ENCODE measurements at regions not wholly inside any gene's neighbourhood (a gene's known extent, or its start where the extent isn't known, plus 50 kb on each side); places are given as distances from the start of the nearest gene placed in this dataset.
"Not testable (repeated sequence)": the region's sequence is repeated elsewhere in the genome, so short reads cannot be mapped to it uniquely, and the experiment has no call there.

DNA sequence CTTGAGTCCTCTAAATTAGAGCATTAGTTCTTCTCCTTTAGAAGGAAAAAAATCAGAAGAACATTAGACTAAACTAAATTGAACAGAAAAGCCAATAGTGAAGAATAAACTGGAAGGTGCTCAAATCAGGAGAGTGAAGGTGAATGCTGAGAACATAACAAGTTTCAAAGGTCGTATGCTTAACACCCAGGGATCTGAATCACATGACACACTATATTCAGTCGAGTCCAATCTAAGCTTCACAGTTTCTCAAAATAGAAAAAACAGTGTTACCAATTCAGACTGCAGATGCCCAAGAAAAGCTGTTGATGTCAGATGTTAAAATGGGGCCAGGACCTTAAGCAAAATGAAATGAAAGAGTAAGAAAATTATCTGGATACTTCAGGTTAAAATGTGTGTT lies 614.5 kb downstream of the EFNA5 start:
- DNase-seq = no peak

DNA sequence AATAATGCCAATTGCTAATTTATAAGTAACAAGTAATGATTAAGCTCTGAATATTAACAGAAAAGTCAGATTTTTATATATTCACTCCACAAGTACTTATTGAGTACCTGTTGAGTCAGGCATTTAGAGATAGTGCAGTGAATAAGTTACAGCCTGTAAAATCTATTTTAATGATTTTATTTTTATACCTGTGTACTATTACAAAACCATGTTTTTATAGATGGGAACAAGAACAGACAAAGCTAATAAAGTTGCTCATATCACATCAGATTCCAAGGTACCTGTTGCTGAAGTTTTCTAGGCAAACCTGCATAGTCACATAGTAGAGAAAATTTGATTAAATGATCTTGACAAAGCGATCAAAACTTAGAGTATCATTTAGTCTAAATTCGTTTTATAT lies 623.7 kb downstream of the EFNA5 start:
- no peak for DNase-seq

DNA sequence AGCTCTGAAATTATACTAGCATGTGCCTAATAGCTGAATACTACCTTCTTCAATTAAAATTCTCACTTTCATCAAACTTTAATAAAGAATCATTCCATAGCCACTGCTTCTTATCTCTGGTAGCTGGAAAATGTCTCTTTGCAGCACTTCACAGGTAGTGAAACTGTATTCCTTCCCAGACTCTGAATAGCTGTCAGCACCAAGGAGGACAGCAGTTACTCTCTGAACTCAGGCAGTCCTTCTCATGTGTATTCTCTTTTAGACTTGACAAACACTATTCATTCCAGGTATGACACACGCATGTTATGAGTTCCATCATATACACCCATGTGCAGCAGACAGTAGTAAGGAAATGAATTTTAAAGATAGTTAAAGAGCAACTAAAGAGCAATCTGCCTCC lies 627.1 kb downstream of the EFNA5 start:
- DNase-seq = no peak

DNA sequence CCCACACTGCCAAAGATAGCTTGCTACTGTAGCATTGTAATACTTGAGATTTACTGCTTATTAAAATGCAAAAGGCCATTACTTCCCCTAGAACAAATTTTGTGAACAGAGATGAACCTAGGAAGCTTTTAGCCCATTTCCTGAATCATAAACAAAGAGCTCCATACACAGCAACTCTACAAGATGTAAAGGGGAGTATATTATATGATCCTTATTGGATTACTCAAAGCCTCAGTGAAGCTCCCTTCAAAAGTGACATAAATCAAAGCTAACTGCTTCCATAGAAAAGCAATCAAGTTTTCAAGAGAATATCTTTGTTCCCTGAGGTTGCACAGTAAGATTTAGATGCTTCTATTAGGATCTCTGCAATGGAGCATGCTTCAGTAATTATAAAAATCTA lies 629.8 kb downstream of the EFNA5 start:
- no peak for DNase-seq

DNA sequence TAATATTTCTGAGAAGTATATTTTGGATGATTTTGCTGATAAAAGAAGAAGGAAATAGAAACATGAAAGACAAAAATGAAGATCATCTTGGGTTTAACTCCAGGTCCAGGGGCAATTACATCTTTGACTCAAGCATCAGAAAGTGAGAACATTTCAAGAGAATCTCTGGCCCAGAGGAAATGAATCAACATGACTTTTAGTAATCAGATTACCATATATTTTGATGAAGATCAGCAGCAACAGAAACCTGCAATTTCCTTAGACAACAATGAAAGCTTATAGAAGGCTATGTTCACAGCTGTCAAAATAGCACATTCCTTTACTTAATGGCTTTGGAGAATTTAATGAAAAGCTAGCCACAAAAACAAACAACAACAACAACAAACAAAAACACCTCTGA lies 638.1 kb downstream of the EFNA5 start:
- DNase-seq = no peak

DNA sequence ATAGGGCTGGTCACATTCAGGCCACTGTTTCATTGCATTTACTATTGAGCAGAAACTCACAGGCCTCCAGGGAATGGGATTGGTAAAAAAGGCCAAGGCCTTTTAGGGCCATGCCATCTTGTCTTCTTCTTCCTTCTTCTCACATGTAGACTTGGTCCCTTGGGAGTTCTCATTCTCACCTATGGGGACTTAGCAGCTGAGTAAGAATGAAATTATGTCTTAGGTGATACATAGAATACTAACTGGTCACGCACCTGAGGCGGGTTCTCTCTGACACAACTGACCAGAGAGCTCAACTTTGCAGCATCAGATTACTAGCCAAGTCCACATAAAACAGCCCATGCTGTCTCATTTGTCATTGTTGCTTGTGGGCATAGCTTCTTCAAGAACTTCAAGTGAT lies 641.8 kb downstream of the EFNA5 start:
- DNase-seq = no peak

DNA sequence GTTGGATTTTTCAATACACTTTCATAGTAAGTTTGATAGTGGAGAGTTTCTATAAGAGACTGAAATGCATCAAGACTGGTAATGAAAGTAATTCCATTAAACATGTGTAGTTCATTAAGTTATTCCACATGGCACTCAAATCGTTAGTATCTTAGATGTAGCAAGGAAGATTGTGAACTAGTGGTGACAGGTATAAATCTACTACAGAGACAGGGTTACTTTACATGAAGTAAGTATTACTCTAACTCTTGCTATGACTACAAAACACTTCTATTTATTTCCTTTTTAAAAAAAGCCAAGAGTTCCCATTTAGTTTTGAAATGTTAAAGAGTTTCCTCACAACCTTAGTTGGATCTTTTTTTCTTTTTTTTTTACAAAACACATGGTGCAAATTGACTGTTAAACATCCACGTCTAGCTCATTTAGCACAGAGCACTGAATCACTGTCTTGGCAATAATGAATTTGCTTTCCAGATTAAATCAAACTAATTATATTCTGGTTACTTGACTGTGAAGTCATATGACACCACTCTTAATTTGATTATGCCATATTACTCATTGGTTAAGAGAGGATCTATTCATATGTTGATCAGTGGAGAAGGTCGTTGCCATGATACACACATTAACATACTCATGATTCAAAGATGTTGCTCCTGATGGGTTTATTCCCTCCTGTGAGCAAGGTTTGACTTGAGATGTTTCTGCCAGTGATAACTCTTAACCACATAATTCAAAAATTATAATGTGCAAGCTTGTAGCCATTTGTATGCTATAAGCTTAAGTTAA lies 644.8 kb downstream of the EFNA5 start:
- DNase-seq = no peak

DNA sequence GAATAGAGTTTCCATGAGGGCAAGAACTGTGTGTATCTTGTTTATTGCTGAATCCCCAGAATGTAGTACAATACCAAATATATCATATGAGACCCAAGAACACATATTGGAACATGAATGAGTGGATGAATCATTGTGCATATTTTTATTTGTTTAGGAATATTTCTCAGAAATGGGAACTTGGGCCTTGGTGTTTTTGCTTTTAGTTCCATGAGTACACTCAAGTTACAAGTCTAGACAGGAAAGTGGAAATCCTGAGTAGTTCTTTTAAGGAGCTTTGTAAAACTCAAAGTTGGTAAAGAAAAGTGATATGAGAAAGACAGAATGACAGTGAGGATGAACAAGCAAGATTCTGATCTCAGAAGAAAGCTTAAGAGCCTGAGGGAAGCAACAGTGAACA lies 647.0 kb downstream of the EFNA5 start:
- DNase-seq = no peak

DNA sequence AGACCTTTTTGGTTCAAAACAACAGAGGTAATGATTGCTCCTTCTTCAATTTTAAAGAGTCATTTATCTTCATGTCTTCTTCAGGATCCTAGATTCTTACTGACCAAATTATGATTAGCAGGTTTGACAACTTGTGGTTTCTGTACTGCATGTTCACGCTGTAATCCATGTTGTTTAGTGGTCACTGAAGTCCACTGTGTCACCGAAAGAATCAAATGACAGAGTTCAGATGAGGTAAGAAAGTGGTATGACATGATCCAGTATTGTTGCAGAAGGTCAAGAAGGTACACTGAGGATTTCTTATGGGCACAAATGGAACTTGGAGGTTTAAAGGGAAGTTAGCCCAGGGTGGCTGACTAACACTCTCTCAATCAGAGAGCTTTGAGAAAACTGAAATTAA lies 649.2 kb downstream of the EFNA5 start:
- DNase-seq = no peak

DNA sequence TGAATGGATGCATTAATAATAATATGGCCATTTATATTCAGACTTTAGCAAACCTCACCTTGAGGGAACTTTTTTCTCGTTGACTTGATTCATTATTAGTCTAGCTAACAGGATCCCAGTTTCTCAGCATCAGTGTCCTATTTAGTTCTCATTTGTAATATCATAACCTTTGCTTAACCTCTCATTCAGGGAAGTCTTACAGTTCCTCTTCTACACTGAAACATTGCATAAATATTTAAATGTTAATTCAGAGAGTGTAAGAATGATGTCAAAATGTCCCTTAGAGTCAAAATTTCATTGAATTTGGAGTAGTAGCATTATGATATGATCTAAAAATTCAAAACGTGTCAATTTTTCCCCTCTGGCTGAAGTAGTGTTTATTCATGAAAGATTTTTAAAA lies 650.1 kb downstream of the EFNA5 start:
- DNase-seq = no peak

DNA sequence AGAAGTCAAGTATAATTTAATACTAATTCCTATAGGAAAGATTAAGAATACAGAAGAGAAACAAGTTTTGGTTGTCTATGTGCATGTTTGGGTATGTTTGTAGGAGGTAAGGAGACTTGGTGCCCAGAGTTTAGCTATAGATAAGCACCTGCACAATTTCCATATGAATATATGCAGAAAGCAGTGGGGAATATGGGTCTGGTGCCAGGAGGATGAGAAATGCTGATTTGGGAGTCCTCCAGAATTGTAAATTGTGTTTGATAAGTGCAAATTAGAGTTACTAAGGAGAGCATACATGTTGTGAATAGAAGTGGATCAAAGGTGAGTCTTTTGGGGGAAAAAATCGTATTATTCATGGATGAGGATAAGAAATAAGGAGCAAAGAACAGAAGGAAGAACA lies 653.1 kb downstream of the EFNA5 start:
- no peak for DNase-seq

DNA sequence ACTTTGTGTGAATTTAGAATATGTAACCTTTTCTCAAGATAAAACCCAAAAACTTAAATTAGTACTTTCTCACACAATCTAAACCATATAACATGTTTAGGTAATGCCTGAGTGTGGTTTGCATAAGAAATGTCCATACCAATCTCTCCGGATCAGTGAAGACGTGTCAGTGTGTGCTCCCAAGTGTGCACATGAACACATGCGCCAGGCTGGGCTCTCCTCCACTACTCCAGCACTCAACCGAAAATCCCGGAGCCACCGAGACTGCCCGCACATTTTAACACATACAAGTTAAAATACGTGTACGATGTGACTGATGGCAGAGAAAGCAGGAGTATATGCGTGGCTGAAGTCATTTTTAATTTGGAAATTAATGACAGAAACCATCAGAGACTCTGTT lies 658.4 kb downstream of the EFNA5 start:
- no peak for DNase-seq

DNA sequence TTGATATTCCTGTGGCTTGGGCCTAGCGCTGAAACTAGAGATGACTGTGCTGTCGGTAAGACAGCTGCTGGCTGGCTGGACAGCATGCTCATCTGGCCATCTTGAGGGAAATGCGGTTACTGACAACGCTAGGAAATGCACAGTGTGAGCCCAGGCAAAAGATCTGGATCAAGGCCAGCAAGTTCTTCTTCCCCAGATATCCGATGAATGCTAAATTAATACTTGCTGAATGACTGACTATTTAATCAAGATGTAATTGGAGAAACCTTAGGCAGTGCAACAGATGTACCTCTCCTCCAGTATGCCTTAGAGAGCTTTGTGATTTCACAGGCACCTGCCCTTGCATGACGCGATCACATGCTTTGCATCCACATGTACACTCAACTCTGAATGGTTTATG lies 659.1 kb downstream of the EFNA5 start:
- no peak for DNase-seq

DNA sequence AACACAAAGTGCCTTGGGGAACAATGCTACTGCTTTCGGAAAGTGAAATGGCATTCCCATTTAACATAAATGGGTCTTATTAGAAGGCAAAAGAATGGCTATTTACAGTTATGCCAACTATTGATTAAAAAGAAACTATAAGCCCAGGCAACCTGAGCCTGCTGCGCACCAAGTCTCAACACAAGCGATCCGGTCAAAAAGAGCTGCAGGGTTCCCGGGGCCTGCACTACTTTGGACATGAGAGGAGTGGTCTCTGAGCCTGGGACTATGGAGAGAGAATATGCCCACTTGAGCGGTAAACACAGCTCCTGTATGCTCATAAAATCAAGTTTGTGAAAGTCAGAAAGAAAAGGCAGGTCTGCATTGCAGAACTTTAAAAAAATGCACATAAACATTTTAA lies 660.7 kb downstream of the EFNA5 start:
- DNase-seq = no peak

DNA sequence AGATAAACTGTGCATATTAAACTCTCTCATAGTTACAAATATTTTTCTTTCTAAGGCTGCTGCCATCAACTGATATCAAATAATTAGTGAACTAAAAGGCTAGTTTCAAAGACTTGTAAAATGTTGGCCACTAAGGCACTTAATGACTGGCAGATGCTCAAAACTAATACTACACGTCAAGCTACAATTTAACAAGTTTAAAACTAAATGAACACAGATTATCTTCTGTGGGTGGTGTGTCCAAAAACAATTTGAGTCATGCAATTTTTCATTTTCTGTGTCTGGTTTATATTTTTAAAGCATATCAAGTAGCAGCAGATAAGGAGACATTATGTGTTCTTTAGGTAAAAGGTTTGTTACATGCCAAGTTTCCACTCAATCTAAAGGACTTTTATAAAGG lies 665.1 kb downstream of the EFNA5 start:
- DNase-seq = no peak

DNA sequence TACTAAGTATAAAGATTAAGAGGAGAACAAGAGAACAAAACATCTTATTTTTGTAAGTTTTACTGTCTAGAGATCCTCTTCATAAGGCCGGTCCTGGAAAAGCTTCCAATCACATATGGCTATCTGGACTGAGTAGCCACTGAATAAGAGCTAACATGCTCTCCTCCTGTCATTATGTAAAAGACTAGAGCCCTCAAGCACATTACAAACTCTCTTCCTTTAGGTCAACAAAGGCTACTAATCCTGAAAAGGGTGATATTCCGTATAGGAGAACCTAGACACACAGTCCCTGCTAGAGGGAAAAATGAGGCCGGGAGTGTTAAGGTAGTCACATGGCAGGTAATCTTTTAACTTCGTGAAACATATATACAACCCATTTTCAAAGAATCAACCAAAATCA lies 665.6 kb downstream of the EFNA5 start:
- no peak for DNase-seq

DNA sequence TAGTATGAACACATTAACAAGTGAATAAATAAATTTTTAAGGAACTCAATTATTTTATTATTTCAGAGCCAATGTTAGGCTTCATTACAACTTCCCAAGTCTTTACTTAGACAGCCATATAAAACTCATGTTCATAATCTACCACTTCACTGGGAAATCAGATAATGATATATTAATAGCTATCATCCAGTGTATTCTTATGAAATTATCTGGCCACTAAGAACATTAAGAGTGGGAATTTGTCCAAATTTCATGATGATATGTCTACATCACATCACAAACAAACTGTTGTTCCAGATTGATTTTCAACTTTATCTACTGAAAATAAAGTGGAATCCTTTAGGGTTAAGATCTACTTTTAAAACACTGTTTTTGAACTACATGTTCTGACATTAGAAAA lies 668.6 kb downstream of the EFNA5 start:
- no peak for DNase-seq

DNA sequence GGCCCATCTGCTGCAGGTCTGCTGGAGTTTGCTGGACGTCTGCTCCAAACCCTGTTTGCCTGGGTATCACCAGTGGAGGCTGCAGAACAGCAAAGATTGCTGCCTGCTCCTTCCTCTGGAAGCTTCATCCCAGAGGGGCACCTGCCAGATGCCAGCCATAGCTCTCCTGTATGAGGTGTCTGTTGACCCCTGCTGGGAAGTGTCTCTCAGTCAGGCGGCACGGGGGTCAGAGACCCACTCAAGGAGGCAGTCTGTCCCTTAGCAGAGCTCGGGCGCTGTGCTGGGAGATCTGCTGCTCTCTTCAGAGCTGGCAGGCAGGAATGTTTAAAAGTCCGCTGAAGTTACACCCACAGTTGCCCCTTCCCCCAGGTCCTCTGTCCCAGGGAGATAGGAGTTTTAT lies 671.2 kb downstream of the EFNA5 start:
- DNase-seq = not testable (repeated sequence)

DNA sequence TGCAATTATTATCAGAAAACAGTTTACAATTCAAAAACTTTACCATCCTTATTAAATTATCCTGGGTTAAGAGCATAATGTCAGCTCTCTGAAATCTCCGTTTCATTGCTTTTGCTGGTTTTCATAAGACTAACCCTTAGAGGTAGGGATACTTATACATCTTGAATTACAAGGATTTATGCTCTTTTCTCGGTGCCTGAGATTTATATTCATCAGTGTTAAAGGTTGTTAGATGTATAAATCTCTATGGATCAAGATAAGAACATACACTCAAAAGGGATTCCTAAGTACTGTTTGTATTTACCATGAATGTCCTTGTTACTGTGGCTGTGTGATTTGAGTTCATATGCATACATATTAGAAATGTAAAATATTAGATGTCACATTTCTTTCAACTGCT lies 684.7 kb downstream of the EFNA5 start:
- DNase-seq = no peak

DNA sequence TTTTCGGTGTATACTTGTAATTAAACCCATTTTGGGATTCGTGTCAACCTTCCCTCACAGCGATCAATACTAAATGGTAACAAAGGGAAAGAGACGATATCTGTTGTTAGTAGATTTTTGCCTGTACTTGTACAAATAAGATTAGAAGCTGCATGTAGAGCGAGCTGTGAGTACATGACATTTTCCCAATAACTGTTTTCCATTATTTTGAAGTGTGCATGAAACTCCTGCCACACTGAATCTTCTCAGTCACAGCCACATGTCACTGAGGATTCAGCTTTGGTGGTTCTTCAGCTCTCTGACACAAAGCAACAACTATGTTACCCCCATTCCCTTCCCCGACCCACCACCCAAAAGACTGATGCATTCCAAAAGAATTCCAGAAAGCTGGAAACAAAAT lies 685.6 kb downstream of the EFNA5 start:
- no peak for DNase-seq

DNA sequence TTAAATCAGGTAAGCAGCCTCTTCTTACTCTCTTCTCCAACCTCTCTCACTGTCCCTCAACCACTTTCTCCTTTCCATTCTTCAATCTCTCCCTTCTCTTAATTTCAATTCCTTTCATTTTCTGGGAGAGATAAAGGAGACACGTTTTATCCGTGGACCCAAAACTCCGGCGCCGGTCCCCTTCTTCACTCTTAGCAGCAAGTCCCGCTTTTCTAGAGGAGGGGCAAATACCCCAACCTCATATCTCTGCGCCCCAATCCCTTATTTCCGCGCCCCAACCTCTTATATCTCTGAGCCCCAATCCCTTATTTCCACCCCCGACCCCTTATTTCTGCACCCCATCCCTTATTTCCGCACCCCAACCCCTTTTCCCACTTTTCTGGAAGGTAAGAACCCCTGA lies 691.6 kb downstream of the EFNA5 start:
- DNase-seq = not testable (repeated sequence)

DNA sequence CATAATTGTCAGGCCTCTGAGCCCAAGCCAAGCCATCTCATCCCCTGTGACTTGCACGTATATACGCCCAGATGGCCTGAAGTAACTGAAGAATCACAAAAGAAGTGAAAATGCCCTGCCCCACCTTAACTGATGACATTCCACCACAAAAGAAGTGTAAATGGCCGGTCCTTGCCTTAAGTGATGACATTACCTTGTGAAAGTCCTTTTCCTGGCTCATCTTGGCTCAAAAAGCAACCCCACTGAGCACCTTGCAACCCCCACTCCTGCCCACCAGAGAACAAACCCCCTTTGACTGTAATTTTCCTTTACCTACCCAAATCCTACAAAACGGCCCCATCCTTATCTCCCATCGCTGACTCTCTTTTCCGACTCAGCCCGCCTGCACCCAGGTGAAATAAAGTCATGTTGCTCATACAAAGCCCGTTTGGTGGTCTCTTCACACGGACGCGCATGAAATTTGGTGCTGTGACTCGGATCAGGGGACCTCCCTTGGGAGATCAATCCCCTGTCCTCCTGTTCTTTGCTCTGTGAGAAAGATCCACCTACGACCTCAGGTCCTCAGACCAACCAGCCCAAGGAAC lies 692.1 kb downstream of the EFNA5 start:
- DNase-seq = not testable (repeated sequence)

DNA sequence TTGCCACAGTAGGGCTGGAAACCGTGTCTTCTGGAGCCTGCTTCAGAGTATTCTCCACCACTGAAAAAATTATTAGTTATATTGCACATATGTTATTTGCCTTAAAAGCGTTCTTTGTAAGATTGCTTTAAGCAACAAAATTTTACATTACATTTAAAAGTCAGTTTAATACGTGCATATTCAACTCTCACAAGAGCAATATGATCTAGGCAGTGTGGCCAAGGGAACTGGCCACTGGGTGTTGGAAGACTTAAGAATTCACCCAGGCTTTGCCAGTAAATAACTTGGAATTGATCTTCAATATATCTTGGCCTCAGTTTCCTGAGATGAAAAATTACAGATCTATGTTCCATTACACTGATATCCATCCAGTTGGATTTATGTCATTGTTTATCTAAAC lies 694.4 kb downstream of the EFNA5 start:
- DNase-seq = no peak

DNA sequence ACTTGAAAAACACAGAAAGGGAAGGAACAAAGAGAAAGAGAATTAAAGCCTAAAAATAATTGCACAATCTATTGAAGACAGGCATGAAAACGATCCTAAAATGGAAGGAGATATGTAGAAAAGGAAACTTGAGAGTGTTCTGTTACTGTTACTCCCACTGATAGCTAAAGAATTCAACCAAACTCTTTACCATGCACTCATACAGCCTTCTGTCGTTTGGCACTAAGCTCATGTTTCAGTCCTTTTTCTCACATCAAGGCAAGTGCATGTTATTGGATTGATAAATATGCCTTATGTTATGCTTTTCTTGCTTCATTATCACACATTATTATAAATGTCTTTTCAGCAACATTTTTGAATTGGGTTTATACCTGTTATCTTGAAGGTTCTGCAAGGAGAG lies 696.5 kb downstream of the EFNA5 start:
- DNase-seq = no peak

DNA sequence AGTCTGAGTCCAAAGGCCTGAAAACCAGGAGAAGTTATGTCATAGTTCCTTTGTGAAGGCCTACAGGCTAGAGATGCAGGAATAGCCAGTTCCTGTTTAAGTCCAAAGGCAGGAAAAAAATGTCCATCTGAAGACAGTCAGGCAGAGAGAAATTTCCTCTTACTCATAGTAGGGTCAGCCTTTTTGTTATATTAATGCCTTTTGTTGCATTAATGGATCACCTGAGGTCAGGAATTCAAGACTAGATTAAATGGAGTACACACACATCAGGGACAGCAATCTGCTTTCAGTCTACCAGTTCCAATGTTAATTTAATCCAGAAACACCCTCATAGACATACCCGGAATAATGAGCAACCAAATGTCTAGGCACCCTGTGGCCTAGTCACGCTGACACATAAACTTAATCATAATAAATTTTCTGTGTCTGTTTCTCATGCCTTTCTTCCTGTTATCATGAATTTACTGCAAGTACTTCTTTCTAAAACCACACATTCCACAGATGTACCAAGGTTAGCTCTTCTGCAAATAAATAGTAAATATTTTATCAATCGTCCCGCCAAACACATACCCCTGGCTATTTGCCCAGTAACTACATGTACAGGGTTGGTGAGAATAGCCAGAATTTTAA lies 703.9 kb downstream of the EFNA5 start:
- DNase-seq = no peak
